Gastrocnemius medialis (tissue), 4 donors: ENCODE measurements at regions not wholly inside any gene's neighbourhood (a gene's known extent, or its start where the extent isn't known, plus 50 kb on each side); places are given as distances from the start of the nearest gene placed in this dataset.

Source experiments
- ATAC-seq, 2 donors: fragments of 150-250 bp; one replicate each; pipeline ENCODE4 v1.9.1; 2016
- DNase-seq, 2 donors: peaks; one replicate each; pipeline ENCODE4 v3.0.0-alpha.2; 2019
- H3K27ac ChIP-seq, 4 donors: fragments of 200-600 bp; sonication (generic); 1 replicate in 1 of 4; 2 replicates in 3 of 4; pipeline ENCODE4 v1.5.1; 2016 to 2018; ENCODE audit warnings: mild to moderate bottlenecking in 2 of 4, moderate library complexity in 1 of 4
- H3K27me3 ChIP-seq, 3 donors: fragments of 200-600 bp; sonication (generic) in 2 of 3; 1 replicate in 1 of 3; 2 replicates in 2 of 3; pipeline versions ENCODE4 v1.5.1 to v1.6.0; 2016 to 2019; ENCODE audit warnings: mild to moderate bottlenecking in 1 of 3, moderate library complexity in 1 of 3
- H3K36me3 ChIP-seq, 2 donors: fragments of 200-600 bp; sonication (generic) in 1 of 2; one replicate each; pipeline ENCODE4 v1.5.1; 2017 to 2018
- H3K4me1 ChIP-seq, 2 donors: fragments of 200-600 bp; sonication (generic) in 1 of 2; one replicate each; pipeline ENCODE4 v1.5.1; 2016 to 2017; ENCODE audit warnings: mild to moderate bottlenecking in 2 of 2
- H3K4me3 ChIP-seq, 4 donors: fragments of 200-600 bp; sonication (generic) in 3 of 4; 1 replicate in 1 of 4; 2 replicates in 3 of 4; pipeline ENCODE4 v1.5.1; 2016 to 2019; ENCODE audit warnings: mild to moderate bottlenecking in 2 of 4
- H3K9me3 ChIP-seq, 3 donors: fragments of 200-600 bp; sonication (generic) in 2 of 3; 1 replicate in 1 of 3; 2 replicates in 2 of 3; pipeline ENCODE4 v1.5.1; 2016 to 2019
- POLR2A ChIP-seq, 2 donors: fragments of 450-650 bp; IDR thresholded peaks; one replicate each; pipeline ENCODE4 v1.6.1; 2017; ENCODE audit warnings: antibody characterized with exemption in 2 of 2, mild to moderate bottlenecking in 2 of 2, moderate library complexity in 2 of 2
- in situ Hi-C, 4 donors: fragments of 200-750 bp; cut with MboI; loops; one replicate each; pipeline versions ENCODE4 v1.15.0 to v1.8.0; 2017; ENCODE audit warnings: low sequenced_read_pairs in 4 of 4
- intact Hi-C: fragments of 100-400 bp; cut with DNase I; formaldehyde crosslinking; loops from one replicate; pipeline ENCODE4 v1.15.1; 2023; ENCODE audit warnings: low total_unique reads
- TF ChIP-seq, protein P1 (sequence below), 5 experiments: fragments of 450-650 bp in 3 of 5; fragments of 200-600 bp in 2 of 5; sonication (generic) in 2 of 5; IDR thresholded peaks in 4 of 5; conservative IDR thresholded peaks in 1 of 5; 1 replicate in 4 of 5; 2 replicates in 1 of 5; pipeline ENCODE4 v1.5.1; 2016 to 2019; ENCODE audit warnings: antibody characterized with exemption in 5 of 5, mild to moderate bottlenecking in 3 of 5, moderate library complexity in 3 of 5

DNA sequence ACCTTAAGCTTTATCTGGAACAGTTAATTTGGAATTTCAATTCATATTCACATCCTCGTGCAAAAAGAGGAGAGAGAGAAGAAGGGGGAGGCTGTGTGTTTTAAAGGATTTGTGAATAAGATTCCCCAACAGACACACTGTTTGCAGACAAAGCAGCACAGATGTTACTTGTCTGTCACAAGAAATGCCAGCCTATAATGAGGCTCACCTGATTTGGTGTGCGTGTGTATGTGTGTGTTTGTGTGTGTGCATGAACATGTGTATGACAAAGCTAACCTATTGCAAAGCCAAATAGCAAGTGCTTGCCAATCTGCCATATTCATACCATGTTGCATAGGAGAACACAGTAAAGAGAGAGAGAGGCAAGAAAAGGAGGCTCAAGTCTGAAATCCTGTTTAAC lies 361.6 kb upstream of the NOVA1 start:
- no peak for TF ChIP-seq POLR2A (IDR thresholded peaks at IDR 0.05)
- TF ChIP-seq, protein P1, sequence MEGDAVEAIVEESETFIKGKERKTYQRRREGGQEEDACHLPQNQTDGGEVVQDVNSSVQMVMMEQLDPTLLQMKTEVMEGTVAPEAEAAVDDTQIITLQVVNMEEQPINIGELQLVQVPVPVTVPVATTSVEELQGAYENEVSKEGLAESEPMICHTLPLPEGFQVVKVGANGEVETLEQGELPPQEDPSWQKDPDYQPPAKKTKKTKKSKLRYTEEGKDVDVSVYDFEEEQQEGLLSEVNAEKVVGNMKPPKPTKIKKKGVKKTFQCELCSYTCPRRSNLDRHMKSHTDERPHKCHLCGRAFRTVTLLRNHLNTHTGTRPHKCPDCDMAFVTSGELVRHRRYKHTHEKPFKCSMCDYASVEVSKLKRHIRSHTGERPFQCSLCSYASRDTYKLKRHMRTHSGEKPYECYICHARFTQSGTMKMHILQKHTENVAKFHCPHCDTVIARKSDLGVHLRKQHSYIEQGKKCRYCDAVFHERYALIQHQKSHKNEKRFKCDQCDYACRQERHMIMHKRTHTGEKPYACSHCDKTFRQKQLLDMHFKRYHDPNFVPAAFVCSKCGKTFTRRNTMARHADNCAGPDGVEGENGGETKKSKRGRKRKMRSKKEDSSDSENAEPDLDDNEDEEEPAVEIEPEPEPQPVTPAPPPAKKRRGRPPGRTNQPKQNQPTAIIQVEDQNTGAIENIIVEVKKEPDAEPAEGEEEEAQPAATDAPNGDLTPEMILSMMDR (IDR thresholded peaks at IDR 0.05 in 4 of 5, conservative IDR thresholded peaks at IDR 0.05 in 1 of 5) = no peak
- no peak for ATAC-seq
- H3K9me3 ChIP-seq = no peaks in the 10 kb centered on the region
- no peaks in the 10 kb centered on the region for H3K36me3 ChIP-seq
- no peaks in the 10 kb centered on the region for H3K27me3 ChIP-seq
- intact Hi-C loops = no loop called here
- H3K4me3 ChIP-seq = no peak overlapping the region
- no peak overlapping the region for H3K27ac ChIP-seq
- in situ Hi-C loops = no loop called here
- no peak for DNase-seq
- no peaks in the 10 kb centered on the region for H3K4me1 ChIP-seq

DNA sequence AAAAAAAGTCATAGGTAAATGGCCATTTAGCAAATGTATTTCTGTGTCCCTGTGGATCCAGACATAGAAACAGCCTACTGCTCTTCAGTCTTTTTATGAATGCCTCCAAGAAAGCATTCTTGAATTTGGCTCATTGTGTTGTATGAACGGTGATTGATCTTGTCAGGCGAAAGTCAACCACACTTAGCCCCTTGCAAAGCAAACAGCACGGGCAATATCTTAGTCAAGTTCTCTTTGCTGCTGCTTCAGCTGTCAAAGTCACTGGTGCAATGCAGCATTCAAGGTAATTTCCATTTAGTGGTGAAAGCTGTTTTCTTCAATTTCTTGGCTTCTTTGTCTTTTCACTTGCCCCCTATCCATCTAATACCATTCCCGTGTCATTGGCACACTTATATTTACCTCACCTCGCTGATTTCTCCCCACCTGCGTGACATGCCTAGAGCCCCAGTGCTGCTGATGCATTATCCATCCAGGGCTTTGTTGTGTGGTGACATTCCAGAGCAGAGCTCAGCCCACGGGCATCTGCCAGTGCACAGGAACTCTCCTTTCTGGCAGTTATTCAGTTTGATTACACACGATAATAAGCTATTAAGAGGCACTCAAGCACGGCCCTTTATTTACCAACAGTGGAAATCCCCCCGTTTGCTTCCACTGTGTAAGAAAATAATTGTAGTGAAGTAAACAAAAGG lies 362.3 kb upstream of the NOVA1 start:
- H3K36me3 ChIP-seq = no peaks in the 10 kb centered on the region
- intact Hi-C loops = no loop called here

DNA sequence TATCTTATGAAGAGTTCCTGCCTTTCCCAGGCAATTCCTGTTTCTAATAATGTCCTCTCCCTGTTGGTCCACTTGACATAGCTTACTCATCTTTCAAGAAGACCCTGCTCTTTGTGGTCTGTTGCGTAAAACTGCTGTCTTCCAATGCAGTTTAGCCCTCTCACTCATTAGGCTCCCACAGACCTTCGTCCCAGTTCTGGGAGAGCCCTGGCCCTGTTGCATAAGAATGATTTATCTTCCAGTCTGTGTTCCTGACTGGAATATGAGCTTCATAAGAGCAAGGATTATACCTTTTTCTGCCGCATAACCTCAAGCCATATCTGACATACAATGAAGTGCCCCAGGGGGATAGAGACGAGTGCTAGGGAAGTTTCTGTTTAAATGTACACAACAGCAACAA lies 365.9 kb upstream of the NOVA1 start:
- Histone ChIP-seq H3K27me3 (no peaks in the 10 kb centered on the region), H3K4me1 (no peaks in the 10 kb centered on the region), H3K36me3 (no peaks in the 10 kb centered on the region), H3K9me3 (no peaks in the 10 kb centered on the region), H3K27ac (no peak overlapping the region), H3K4me3 (no peak overlapping the region)
- DNase-seq (peak; percentile 7 to 46), ATAC-seq (peak; percentile 24 to 48)
- in situ Hi-C loops = no loop called here
- TF ChIP-seq, protein P1 (IDR thresholded peaks at IDR 0.05 in 4 of 5, conservative IDR thresholded peaks at IDR 0.05 in 1 of 5) = no peak
- no peak for TF ChIP-seq POLR2A (IDR thresholded peaks at IDR 0.05)
- intact Hi-C loops = no loop called here

More for the DNA sequence above, 362.3 kb upstream of the NOVA1 start:
- Histone ChIP-seq H3K4me1 (no peaks in the 10 kb centered on the region), H3K4me3 (no peak overlapping the region), H3K27me3 (no peaks in the 10 kb centered on the region), H3K27ac (no peak overlapping the region), H3K9me3 (no peaks in the 10 kb centered on the region)
- in situ Hi-C loops = no loop called here
- DNase-seq = no peak
- ATAC-seq = no peak
- TF ChIP-seq POLR2A (IDR thresholded peaks at IDR 0.05) = no peak
- TF ChIP-seq, protein P1 (IDR thresholded peaks at IDR 0.05 in 4 of 5, conservative IDR thresholded peaks at IDR 0.05 in 1 of 5) = no peak

DNA sequence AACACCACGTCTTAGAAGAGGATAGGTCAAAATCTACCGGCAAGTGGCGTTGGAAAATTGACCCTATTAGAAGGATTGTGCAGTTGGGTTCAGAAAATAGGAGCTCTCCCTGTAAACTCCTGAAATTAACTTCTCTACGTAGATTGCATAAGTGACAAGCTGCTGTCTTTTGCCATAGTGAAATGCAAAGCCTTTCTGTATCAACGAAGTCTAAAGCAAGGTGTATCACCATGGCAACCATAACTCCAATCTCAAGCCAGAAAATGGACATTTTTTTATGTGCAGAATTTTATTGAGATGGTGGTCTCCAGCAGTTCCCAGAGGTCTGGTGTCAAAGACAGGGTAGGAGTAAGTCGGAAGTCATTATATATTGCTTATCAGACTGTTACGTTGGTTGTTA lies 367.7 kb upstream of the NOVA1 start:
- no peak for TF ChIP-seq POLR2A (IDR thresholded peaks at IDR 0.05)
- TF ChIP-seq, protein P1 (IDR thresholded peaks at IDR 0.05 in 4 of 5, conservative IDR thresholded peaks at IDR 0.05 in 1 of 5) = no peak
- H3K4me3 ChIP-seq = no peak overlapping the region
- no peak overlapping the region for H3K27ac ChIP-seq
- no peaks in the 10 kb centered on the region for H3K27me3 ChIP-seq
- ATAC-seq (no peak), DNase-seq (no peak)
- H3K36me3 ChIP-seq = no peaks in the 10 kb centered on the region
- H3K9me3 ChIP-seq = no peaks in the 10 kb centered on the region
- H3K4me1 ChIP-seq = no peaks in the 10 kb centered on the region
- in situ Hi-C loops = no loop called here
- intact Hi-C loops = no loop called here

DNA sequence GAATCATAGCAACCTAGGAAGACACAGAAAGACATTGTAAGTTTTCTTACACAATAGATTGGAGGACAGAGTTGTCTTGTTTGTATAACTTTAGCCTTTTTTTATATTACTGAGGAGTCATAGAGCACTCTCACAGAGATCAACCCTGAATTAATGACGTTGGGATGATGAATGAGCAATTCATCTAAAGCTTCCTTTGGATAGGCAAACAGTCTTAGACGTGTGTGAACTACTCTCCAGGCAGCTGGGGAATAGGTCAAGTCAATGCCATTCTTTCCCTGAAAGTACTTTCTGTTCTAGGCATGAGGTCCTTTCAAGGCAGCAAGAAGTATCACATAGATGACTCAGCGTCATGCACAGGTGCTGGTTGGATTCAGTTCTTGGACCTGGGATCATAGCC lies 369.1 kb upstream of the NOVA1 start:
- peak; percentile 41 to 66 for DNase-seq

More for the DNA sequence above, 369.1 kb upstream of the NOVA1 start:
- Histone ChIP-seq H3K27ac (peak overlapping the region in 3 of 4 donors; percentile 31 to 44 (median 39)), H3K9me3 (no peaks in the 10 kb centered on the region), H3K4me1 (no peaks in the 10 kb centered on the region), H3K36me3 (no peaks in the 10 kb centered on the region), H3K27me3 (no peaks in the 10 kb centered on the region), H3K4me3 (no peak overlapping the region)
- TF ChIP-seq POLR2A (IDR thresholded peaks at IDR 0.05) = peak in 1 of 2 donors; percentile 28
- TF ChIP-seq, protein P1 (IDR thresholded peaks at IDR 0.05 in 4 of 5, conservative IDR thresholded peaks at IDR 0.05 in 1 of 5) = no peak
- peak; percentile 86 to 92 for ATAC-seq
- intact Hi-C loops = no loop called here
- in situ Hi-C loops = no loop called here
